ENCODE measurements at regions not wholly inside any gene's neighbourhood (a gene's known extent, or its start where the extent isn't known, plus 50 kb on each side); places are given as distances from the start of the nearest gene placed in this dataset.

DNA sequence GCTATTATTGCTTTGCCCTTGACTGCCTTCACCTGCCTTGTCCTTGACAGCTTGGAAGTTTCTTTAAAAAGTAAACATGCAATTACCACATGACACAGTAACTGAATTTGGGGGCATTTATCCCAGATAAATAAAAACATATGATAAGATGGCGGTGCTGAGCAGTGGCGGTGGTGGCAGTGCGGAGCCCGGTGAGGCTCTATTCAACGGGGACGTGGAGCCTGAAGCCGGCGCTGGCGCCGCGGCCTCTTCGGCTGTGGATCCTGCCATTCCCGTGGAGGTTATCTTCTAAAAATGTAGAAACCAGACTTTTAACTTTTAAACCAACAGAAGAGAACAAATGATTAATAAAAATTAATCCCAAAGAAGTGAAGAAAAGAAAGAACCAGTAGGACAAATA lies 59.7 kb upstream of the ZDHHC15 start:
- Mint-ChIP-seq H3K9me3 (peaks cover 0 to under 1% of the 10 kb centered on the region in 2 donors), H3K27ac (no peak overlapping the region), H3K36me3 (ENCODE audit: insufficient read depth in 2 of 2) (peaks cover 0 to 4% of the 10 kb centered on the region in 2 donors), H3K4me1 (ENCODE audit: low read depth) (no peaks in the 10 kb centered on the region), H3K4me3 (no peak overlapping the region), H3K27me3 (ENCODE audit: low read depth) (peaks cover 9% of the 10 kb centered on the region)
- DNase-seq, result no peak
- ATAC-seq (replicated peaks in 1 of 2), result no peak
